Endothelial cell of hepatic sinusoid (primary cell): ENCODE measurements at regions not wholly inside any gene's neighbourhood (a gene's known extent, or its start where the extent isn't known, plus 50 kb on each side); places are given as distances from the start of the nearest gene placed in this dataset.

Experiments
- in situ Hi-C: cut with HindIII; loops from 2 replicates; pipeline ENCODE4 v1.10.0; 2017; ENCODE audit warnings: low sequenced_read_pairs

DNA sequence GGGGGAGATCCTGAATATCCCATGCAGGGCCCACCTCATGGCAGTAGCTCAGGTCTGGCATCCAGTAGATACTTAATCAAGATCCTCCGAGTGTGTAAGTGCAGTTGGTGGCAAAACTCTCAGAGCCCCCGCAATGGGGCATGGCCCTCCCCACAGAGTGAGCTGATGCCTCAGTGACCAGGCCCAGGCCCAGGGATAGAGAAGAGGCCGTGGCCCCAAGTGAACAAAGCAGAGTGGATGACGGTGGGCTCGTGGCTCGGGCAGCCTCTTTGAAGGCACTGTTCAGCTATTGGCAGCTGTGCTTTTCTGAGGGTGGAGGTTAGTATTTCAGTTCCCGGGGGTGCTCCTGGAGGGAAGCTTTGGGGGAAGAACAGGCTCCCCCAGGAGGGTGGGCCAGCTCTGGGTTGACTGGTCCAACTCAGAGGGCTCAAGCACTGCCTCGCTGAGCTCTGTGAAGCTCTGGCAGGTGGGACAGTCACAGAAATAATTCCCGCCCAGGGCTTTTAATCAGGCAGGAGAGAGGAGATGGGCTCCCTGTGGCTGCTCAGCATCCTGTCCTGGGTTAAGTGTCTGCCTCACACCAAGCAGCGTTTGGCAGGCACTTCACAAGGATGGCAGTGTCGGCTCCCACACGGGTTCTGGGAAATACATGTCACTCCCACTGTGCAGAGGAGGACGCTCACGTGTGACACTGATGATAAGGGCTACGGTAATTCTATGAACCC is 583.6 kb downstream of the TCERG1L start:
- in situ Hi-C loops = loop anchor here (5.0 kb wide), 1 partner anchor 49 kb away; no protein-coding TSS in a partner anchor

DNA sequence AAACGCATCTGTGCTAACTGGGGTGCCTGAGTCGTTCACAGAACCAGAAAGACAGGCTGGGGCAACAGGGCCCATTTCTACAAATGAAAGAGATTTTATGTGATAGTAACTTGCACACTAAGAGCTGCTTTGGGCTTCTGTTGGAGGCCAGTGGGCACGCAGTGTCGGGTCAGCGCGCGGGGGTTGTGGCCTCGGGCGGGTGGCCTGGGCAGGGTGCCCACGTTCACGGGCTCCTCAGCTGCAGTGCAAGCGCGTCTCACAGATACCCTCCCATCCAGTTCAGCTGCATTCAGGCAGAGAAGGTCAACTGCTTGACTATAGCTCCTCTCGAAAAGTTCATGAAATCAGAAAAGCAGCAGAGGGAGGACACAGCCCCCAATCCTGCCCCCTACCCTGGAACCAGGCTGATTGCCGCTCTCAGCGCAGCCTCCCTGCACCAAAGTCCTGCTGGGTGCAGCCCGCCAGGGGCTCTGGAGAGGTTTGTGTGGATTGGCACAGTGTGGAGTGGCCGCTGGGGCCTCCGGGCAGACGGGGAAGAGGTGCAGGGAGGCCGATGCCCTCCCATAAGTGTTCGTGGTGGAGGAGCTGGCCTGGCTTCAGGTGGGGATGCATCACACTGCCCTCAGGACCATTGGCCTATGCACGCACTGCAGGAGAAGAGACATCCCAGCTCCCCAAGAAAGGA is 582.8 kb downstream of the TCERG1L start:
- in situ Hi-C loops = loop anchor here (5.0 kb wide), 1 partner anchor 49 kb away; no protein-coding TSS in a partner anchor

GRCh38 chr10:130729876-130730275 is 581.6 kb downstream of the TCERG1L start:
- in situ Hi-C loops = loop anchor here (5.0 kb wide), 1 partner anchor 47 kb away; no protein-coding TSS in a partner anchor

DNA sequence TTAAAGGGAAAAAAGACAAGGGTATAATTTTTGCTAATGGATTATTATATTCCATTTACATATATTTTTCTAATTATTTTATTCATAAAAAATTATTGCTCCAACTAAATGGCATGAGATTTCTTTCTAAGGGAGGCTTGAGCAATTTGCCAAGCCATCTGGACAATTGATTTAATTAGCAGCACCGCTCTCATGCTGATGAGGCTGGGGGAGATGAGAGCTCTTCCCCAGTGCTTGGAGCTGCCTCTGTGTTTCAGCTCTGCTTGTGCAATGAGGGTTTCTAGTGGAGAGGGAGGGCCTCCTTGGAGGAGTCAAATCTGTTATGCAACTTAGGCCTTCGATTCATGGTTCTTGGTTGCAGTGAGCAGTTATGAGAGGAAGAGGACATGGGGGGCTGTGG is 574.3 kb downstream of the TCERG1L start:
- in situ Hi-C loops = no loop called here

GRCh38 chr10:130737621-130738020 is 573.9 kb downstream of the TCERG1L start:
- in situ Hi-C loops = no loop called here

GRCh38 chr10:130739016-130739756 is 572.3 kb downstream of the TCERG1L start:
- in situ Hi-C loops = no loop called here

- in situ Hi-C loops = no loop called here
Measured at GRCh38 chr10:130739757-130740145, 571.8 kb downstream of the TCERG1L start.

DNA sequence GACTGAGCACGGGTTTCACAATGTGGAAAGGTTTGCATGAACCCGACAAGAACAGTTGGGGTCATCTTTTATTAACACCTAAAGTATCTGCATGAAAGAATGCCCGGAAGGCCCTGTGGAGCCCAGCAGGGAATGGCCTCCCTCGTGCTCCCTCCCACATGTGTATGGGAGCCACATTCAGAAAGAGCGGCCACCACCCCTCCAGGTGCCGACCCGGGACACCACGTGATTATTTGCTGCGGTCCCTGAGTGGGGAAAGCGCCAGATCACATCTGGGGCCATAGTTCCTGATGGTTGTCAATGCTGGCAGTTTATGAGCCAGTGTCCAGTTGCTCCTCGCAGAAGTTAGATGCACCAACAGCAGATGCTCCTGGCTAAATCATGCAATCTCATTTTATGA is 571.4 kb downstream of the TCERG1L start:
- in situ Hi-C loops = no loop called here

GRCh38 chr10:130740915-130741750 is 570.4 kb downstream of the TCERG1L start:
- in situ Hi-C loops = no loop called here

DNA sequence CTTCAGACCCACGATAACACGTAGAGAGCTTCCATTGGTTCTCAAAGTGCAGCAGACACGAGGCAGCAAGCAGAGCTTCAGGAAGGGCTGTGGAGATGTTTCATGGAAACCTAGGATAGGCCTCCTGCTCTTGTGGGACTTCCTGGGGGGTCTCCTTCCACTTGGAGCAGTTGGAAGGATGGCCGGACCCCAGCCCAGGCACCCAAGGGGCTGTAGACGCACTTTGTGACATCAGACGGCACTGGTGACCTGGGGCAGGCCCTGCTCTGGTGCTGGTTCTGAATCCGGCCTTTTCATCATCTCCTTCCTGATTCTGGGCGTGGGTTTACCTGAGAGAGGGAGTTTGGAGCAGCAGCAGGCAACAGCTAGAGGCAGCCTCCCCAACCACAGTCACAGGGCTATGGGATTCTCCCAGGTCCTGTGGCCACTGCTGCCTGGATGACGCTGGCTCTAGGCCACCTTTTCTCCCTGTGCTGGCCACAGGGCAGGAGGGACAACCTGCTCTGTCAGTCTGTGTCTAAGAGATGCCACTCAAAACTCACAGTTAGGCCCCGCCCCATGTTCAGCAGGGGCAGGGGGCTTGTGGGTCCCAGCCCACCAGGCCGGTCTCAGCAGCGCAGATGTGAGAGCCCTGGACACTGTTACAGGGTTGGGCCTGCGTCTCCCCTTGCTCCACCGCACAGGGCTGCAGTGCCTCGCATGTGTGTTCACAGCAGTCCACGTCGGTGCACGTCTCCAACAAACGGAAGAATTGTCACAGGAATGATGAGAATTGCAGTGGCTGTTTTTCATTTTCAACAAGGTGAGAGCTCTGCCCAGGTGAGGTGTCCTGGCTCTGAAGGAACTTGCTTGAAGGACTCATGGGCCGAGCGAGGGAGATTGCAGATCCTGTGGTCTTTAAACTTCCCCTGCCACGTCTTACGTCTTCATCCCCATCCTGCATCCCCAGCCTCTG is 569.3 kb downstream of the TCERG1L start:
- in situ Hi-C loops = no loop called here

- in situ Hi-C loops = no loop called here
Measured at GRCh38 chr10:130742941-130743675, 568.4 kb downstream of the TCERG1L start.

DNA sequence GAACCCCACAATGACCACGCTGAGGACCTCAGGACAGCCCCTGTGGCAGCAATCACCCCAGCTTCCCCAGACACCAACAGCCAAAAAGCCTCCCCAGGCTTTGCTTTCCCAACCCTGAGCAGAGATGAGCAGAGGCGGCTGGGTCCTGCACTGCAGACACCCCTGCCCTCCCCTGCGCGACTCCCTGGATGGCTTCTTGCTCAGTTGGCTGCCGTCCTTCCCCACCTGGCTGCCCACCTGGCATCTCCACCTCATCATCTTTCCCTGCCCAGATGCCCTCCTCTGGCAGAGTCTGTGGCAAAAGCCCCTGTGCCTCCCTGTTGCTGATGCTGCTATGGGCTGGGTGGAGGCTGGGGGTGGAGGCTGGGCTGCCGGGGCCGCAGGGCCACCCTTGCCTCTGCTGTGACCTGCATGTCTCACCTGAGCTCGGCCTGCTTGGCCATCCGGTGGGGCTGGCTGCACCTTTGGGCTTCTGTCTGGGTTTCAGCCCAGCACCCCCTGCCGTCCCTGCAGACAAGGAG is 567.7 kb downstream of the TCERG1L start:
- in situ Hi-C loops = no loop called here

DNA sequence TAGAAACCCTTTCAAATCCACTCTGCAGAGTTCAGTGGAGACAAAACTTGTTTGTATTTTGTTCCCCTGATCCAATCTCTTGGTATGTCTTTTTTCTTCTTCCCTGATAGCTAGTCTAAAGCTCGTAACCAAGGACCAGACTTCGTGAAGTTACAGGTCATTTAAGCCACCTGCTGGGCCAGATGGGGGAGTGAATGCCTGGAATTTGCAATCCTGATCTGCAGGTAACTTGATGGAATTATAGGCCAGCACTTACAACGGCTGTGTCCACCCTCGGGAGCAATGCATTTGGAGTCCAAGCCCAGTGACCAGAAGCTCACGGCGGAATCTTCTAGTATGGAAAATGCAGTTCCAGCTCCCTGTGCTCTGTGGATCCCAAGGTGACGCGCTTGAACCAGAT is 566.9 kb downstream of the TCERG1L start:
- in situ Hi-C loops = no loop called here

GRCh38 chr10:130745251-130745650 is 566.3 kb downstream of the TCERG1L start:
- in situ Hi-C loops = no loop called here

- in situ Hi-C loops = no loop called here
Measured at GRCh38 chr10:130745821-130746220, 565.7 kb downstream of the TCERG1L start.

GRCh38 chr10:130746311-130746710 is 565.2 kb downstream of the TCERG1L start:
- in situ Hi-C loops = no loop called here

GRCh38 chr10:130747356-130747755 is 564.2 kb downstream of the TCERG1L start:
- in situ Hi-C loops = no loop called here

DNA sequence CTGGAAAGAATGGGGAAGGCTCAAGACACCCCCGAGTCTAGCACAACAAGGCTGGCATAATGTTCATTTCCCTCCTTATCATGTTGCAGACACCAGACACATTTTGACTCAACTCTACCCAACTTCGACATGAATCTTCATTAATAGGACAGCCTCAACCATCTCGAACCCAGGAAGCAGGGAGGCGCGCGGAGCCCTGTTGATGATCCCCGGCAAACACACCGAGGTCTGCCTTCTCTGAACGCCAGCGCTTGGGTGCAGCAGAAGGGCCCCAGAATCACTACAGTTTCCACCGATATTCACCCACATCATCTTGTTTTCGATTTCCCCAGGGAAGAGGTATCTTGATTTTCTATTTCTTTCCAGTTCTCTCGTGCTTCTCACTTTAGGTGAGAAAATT is 563.6 kb downstream of the TCERG1L start:
- in situ Hi-C loops = no loop called here
